OCI-LY1 (cell line): ENCODE measurements at regions not wholly inside any gene's neighbourhood (a gene's known extent, or its start where the extent isn't known, plus 50 kb on each side); places are given as distances from the start of the nearest gene placed in this dataset.

Experiments used
- H2AFZ ChIP-seq: fragments of 200-600 bp; sonication (generic), shearing (Covaris generic); 2 replicates; pipeline ENCODE4 v1.6.0; 2014; ENCODE audit warnings: antibody characterized with exemption, mild to moderate bottlenecking, low read length
- H3F3A ChIP-seq: fragments of 200-600 bp; sonication (generic), shearing (Covaris generic); 2 replicates; pipeline ENCODE4 v1.6.0; 2014; ENCODE audit warnings: mild to moderate bottlenecking, antibody characterized with exemption, low read length, moderate library complexity; ENCODE audit not compliant: insufficient read depth
- H3K27ac ChIP-seq: fragments of 200-600 bp; sonication (generic); 2 replicates; pipeline ENCODE4 v1.5.1; 2014; ENCODE audit warnings: low read length, mixed run types, mild to moderate bottlenecking, low read depth; ENCODE audit not compliant: poor library complexity, severe bottlenecking
- H3K27me3 ChIP-seq: fragments of 200-600 bp; sonication (generic); 2 replicates; pipeline ENCODE4 v1.6.0; 2014; ENCODE audit warnings: antibody characterized with exemption, mild to moderate bottlenecking, low read length, moderate library complexity; ENCODE audit not compliant: insufficient read depth
- H3K36me3 ChIP-seq: fragments of 200-600 bp; sonication (generic); 2 replicates; pipeline ENCODE4 v1.6.1; 2014; ENCODE audit warnings: mild to moderate bottlenecking, antibody characterized with exemption, low read length, moderate library complexity, mixed read lengths; ENCODE audit not compliant: insufficient read depth
- H3K4me1 ChIP-seq: fragments of 200-600 bp; sonication (generic); 2 replicates; pipeline ENCODE4 v1.5.1; 2014; ENCODE audit warnings: mild to moderate bottlenecking, low read length, moderate library complexity; ENCODE audit not compliant: insufficient read depth, severe bottlenecking
- H3K4me2 ChIP-seq: fragments of 200-600 bp; sonication (generic), shearing (Covaris generic); 2 replicates; pipeline ENCODE4 v1.6.1; 2014; ENCODE audit warnings: low read length
- H3K4me3 ChIP-seq: fragments of 200-600 bp; sonication (generic); 2 replicates; pipeline ENCODE4 v1.5.1; 2014; ENCODE audit warnings: low read length, low read depth, mild to moderate bottlenecking, mixed read lengths; ENCODE audit not compliant: poor library complexity, severe bottlenecking
- H3K79me2 ChIP-seq: fragments of 200-600 bp; shearing (Covaris generic); 2 replicates; pipeline ENCODE4 v1.6.1; 2016; ENCODE audit warnings: mixed run types, low read length, mixed read lengths; ENCODE audit not compliant: insufficient read depth
- H3K9ac ChIP-seq: fragments of 200-600 bp; sonication (generic), shearing (Covaris generic); 2 replicates; pipeline ENCODE4 v1.6.1; 2014; ENCODE audit warnings: mild to moderate bottlenecking, low read length, mixed read lengths
- H3K9me2 ChIP-seq: fragments of 200-600 bp; sonication (generic), shearing (Covaris generic); 2 replicates; pipeline ENCODE4 v1.6.1; 2014; ENCODE audit warnings: low read depth, mild to moderate bottlenecking, low read length, mixed read lengths
- H3K9me3 ChIP-seq: fragments of 200-600 bp; shearing (Covaris generic); 2 replicates; pipeline ENCODE4 v1.6.1; 2014; ENCODE audit warnings: low read length, mixed read lengths
- H4K20me1 ChIP-seq: fragments of 200-600 bp; sonication (generic), shearing (Covaris generic); 2 replicates; pipeline ENCODE4 v1.6.0; 2016; ENCODE audit warnings: mild to moderate bottlenecking, low read length; ENCODE audit not compliant: insufficient read depth
- CTCF ChIP-seq: fragments of 200-600 bp; sonication (generic), shearing (Covaris generic); IDR thresholded peaks from 2 replicates; pipeline ENCODE4 v1.5.1; 2017; ENCODE audit warnings: mild to moderate bottlenecking, antibody characterized with exemption, low read length, moderate library complexity, mixed read lengths
- EZH2 ChIP-seq: fragments of 200-600 bp; sonication (generic), shearing (Covaris generic); IDR thresholded peaks from 2 replicates; pipeline ENCODE4 v1.8.0; 2017; ENCODE audit warnings: borderline replicate concordance, mixed run types, mild to moderate bottlenecking, antibody characterized with exemption, low read length, moderate library complexity, mixed read lengths

GRCh38 chr22:48425091-48425506 is 1402.6 kb downstream of the BRD1 start:
- Histone ChIP-seq H3K27me3 (0 out of 2 replicates have a peak, but pooled peaks cover 4% of the 10 kb centered on the region), H3K79me2 (no peaks in the 10 kb centered on the region), H3K27ac (no peak overlapping the region), H2AFZ (no peak overlapping the region), H3K36me3 (no peaks in the 10 kb centered on the region), H3K4me3 (no peak overlapping the region), H3K4me2 (no peak overlapping the region), H3K4me1 (no peaks in the 10 kb centered on the region), H3K9me3 (no peaks in the 10 kb centered on the region), H3K9ac (no peak overlapping the region), H4K20me1 (no peaks in the 10 kb centered on the region), H3F3A (no peaks in the 10 kb centered on the region), H3K9me2 (no peaks in the 10 kb centered on the region)
- TF ChIP-seq EZH2 (no peak), CTCF (no peak)

- Histone ChIP-seq H3K79me2 (no peaks in the 10 kb centered on the region), H3K36me3 (no peaks in the 10 kb centered on the region), H3K4me3 (no peak overlapping the region), H3K27ac (no peak overlapping the region), H3K27me3 (0 out of 2 replicates have a peak, but pooled peaks cover 4% of the 10 kb centered on the region), H3K4me1 (no peaks in the 10 kb centered on the region), H3K9me3 (no peaks in the 10 kb centered on the region), H2AFZ (no peak overlapping the region), H3K4me2 (no peak overlapping the region), H3K9ac (no peak overlapping the region), H3F3A (no peaks in the 10 kb centered on the region), H3K9me2 (no peaks in the 10 kb centered on the region), H4K20me1 (no peaks in the 10 kb centered on the region)
- no peak for TF ChIP-seq EZH2
- TF ChIP-seq CTCF = no peak
Observed at GRCh38 chr22:48424661-48425060, 1403.0 kb downstream of the BRD1 start.

DNA sequence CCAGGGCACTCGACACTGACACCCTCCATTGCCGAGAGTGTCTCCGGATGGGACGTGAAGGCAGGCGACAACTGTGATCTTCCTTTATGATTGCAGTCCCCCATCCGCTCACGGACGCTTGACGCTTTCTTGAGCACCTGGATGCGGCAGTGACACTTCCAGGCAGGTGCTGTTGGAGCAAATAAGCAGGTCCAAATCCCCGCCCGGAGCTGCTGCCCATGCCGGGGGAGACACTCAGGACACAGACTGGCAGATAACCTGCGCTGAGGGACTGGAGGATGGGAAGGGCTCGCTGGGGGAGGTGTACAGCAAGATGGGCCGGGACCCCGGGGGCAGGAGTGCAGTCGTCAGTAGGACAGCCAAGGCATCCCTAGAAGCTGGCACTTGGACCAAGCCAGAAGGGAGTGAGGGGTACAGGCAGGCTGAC is 1403.5 kb downstream of the BRD1 start:
- H3K9me2 ChIP-seq = no peaks in the 10 kb centered on the region
- H3K36me3 ChIP-seq = no peaks in the 10 kb centered on the region
- no peak overlapping the region for H3K27ac ChIP-seq
- H3K9ac ChIP-seq = no peak overlapping the region
- no peak for TF ChIP-seq CTCF
- TF ChIP-seq EZH2 = no peak
- H3K9me3 ChIP-seq = no peaks in the 10 kb centered on the region
- H3K4me3 ChIP-seq = no peak overlapping the region
- no peaks in the 10 kb centered on the region for H3K4me1 ChIP-seq
- H3K4me2 ChIP-seq = no peak overlapping the region
- no peaks in the 10 kb centered on the region for H4K20me1 ChIP-seq
- H3K79me2 ChIP-seq = no peaks in the 10 kb centered on the region
- H3K27me3 ChIP-seq = 0 out of 2 replicates have a peak, but pooled peaks cover 4% of the 10 kb centered on the region
- H2AFZ ChIP-seq = no peak overlapping the region
- no peaks in the 10 kb centered on the region for H3F3A ChIP-seq
